ENCODE measurements at regions not wholly inside any gene's neighbourhood (a gene's known extent, or its start where the extent isn't known, plus 50 kb on each side); places are given as distances from the start of the nearest gene placed in this dataset.

GRCh38 chr2:144854596-144854995 is 334.7 kb upstream of the ZEB2 start:
- DNase-seq (ENCODE audit: low read depth in 4 of 4, low spot score in 1 of 4) = no peak

DNA sequence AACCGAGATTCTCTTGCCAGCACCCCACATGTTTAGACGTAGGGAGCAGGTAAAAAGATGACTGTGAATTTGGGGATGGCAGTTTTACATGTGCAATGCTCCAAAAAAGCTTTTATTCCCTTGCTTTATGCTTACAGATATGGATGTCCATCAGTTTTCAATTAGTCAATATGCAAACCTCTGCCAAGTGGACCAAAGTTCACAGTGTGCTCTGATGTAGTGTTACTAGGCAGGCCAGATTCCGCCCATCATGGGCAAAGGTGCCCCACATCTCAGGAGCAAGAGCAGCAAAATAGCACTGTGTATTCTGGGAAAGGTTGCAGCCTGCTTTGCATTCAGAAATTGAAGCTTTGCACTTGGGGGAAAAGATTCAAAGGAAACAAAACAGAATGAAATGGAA is 329.7 kb upstream of the ZEB2 start:
- no peak for DNase-seq (ENCODE audit: low read depth in 4 of 4, low spot score in 1 of 4)

- no peak for DNase-seq (ENCODE audit: low read depth in 4 of 4, low spot score in 1 of 4)
These were observed 328.5 kb upstream of the ZEB2 start for GRCh38 chr2:144848423-144848822.

GRCh38 chr2:144847347-144848080 is 327.6 kb upstream of the ZEB2 start:
- no peak for DNase-seq (ENCODE audit: low read depth in 4 of 4, low spot score in 1 of 4)

GRCh38 chr2:144836635-144837350 is 316.9 kb upstream of the ZEB2 start:
- no peak for DNase-seq (ENCODE audit: low read depth in 4 of 4, low spot score in 1 of 4)

GRCh38 chr2:144835634-144836350 is 315.9 kb upstream of the ZEB2 start:
- no peak for DNase-seq (ENCODE audit: low read depth in 4 of 4, low spot score in 1 of 4)

DNA sequence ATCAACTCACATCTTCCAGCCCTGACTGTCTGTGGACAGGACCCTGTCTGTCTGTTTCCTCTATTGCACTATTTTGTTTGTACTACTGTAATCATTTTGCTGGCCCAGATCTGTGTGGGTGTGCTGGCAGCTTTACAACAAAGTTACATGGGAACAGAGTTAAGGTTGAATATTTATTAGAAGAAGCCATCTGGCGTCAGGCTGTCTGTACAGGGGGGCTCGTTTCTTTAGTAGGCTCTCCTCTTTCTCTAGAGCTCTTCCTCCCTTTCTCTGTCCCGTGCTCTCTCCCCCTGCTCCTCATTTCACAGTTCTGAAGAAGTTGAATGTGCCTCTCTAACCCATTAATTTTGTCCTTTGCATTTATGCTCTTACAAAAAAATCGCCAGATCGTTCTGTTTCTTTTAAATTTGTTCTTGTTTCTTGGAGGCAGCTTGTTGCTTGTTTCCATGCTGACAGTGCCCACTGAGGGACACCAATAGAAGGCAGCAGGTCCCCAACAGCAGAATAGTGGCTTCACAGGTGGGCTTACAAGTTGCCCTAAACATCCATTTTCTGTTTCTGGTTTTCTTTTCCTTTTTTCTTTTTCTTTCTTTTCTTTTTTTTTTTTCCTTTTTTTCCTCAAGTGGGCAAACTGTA is 315.2 kb upstream of the ZEB2 start:
- no peak for DNase-seq (ENCODE audit: low read depth in 4 of 4, low spot score in 1 of 4)

- no peak for DNase-seq (ENCODE audit: low read depth in 4 of 4, low spot score in 1 of 4)
These were observed 314.4 kb upstream of the ZEB2 start for GRCh38 chr2:144834363-144834762.

DNA sequence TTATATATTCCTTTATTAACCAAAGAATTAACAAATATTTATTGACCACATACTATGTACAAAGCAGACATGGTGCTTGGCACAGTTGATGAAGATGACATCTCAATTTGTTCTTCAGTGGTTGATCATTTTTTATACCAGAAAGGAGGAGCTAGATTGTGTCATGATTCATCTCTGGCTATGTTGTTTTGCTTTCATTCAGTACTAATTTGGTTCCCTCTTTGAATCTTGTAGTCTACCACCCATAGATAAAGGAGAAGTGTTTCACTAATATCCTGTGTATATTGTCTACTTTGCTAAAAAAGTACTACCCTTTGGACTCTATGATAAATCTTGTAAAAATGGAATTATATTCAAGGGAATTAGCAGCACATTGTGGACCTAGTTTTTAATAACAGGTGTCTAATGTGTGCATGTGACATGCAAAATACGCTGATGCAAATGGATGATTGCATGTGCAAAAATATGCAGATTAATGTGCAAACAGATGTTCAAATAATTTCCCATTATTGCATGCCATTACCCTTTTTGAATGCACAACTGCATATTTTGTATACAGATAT is 313.2 kb upstream of the ZEB2 start:
- DNase-seq (ENCODE audit: low read depth in 4 of 4, low spot score in 1 of 4) = no peak

DNA sequence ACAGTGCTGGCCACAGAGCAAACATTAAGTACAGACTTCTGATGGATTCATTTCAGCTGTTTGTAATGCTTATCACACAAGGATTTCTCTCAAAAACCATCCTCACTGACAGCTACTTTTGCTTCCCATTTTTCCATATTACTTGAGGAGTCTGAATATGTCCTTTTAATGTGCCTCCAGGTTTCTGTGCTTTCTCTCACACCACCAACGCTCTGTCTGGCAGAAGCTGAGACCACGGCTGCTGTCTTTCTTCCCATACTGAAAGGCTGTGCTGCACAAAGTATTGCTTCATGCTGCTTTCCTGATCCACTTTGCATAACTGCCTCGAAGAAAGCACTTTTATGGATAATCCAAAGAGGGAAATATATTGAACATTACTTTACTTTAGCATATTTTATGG is 312.1 kb upstream of the ZEB2 start:
- no peak for DNase-seq (ENCODE audit: low read depth in 4 of 4, low spot score in 1 of 4)

- no peak for DNase-seq (ENCODE audit: low read depth in 4 of 4, low spot score in 1 of 4)
These were observed 310.6 kb upstream of the ZEB2 start for GRCh38 chr2:144830543-144830942.

DNA sequence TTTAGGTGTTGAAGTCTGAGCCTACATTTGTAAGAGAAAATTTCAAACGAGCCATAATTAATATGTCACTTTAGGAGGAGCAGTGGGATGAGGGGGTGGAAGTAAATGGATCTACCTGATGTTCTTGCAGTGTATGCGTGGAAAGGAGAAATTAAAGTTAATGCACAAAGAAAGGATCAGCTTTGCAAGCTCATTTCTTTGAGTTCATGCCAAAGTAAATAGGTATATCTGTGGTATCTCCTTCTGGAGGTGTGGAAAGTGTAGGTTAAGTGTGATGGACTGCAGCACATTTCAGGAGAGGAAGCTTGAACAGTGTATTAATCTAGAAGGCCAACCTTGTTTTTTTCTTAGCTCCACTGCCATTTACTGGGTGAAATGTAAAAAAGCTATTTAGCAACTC is 307.5 kb upstream of the ZEB2 start:
- no peak for DNase-seq (ENCODE audit: low read depth in 4 of 4, low spot score in 1 of 4)

- no peak for DNase-seq (ENCODE audit: low read depth in 4 of 4, low spot score in 1 of 4)
These were observed 306.2 kb upstream of the ZEB2 start for GRCh38 chr2:144826105-144826504.

DNA sequence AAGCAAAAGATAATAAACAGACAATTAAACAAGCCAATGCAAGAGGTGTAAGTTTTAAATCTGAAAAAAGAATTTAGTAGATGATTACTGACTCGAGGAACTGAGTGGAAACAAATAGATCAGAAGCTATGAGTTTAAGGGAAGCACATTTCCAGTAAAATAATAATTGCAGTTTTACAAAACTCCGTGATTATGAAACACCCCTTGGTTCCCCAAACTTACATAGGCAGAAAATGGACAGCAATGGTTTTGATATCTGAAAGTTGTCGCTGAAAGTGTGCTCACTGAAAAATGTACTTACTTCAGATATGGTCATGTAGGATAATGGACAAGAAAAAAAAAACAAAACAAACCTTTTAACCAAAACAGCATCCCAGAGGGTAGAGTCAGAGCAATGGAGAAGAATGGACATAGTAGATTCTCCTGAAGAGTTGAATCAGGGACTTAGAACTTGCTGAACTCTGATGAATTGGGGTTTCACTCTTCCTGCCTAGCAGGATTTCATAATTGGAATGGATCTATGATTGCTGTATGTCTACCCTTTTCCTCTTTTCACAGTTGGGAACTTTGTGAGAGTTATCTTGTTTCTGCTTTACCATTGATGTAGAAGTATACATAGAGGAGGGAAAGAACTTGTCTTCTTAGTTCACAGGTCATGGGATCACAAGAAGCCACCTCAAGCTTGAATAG is 305.6 kb upstream of the ZEB2 start:
- no peak for DNase-seq (ENCODE audit: low read depth in 4 of 4, low spot score in 1 of 4)

DNA sequence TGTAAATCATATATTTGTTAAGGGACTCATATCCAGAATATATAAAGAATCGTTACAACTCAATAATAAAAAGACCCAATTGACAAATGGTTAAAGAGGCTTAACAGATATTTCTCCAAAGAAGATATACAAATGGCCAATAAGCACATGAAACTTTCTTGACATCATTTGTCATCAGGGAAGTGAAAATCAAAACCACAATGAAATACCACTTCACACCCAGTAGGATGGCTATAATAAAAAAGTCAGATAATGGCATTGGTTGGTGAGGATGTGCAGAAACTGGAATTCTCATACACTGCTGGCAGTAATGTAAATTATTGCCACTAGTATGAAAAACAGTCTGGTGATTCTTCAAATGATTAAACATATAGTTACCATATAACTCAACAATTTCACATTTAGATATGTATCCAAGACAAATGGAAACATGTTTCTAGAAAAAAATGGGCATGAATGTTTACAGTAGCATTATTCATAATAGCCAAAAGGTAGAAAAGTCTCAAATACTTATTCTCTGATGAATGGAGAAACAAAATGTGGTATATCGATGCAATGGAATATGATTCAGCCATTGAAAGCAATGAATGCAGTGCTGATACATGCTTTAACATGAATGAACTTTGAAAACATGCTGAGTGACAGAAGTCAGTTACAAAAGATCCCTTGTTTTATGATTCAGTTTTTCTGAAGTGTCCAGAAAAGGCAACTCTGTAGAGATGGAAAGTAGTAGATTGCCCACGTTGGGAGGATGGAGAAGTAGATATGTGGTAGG is 304.6 kb upstream of the ZEB2 start:
- no peak for DNase-seq (ENCODE audit: low read depth in 4 of 4, low spot score in 1 of 4)

- no peak for DNase-seq (ENCODE audit: low read depth in 4 of 4, low spot score in 1 of 4)
These were observed 303.0 kb upstream of the ZEB2 start for GRCh38 chr2:144822966-144823365.

DNA sequence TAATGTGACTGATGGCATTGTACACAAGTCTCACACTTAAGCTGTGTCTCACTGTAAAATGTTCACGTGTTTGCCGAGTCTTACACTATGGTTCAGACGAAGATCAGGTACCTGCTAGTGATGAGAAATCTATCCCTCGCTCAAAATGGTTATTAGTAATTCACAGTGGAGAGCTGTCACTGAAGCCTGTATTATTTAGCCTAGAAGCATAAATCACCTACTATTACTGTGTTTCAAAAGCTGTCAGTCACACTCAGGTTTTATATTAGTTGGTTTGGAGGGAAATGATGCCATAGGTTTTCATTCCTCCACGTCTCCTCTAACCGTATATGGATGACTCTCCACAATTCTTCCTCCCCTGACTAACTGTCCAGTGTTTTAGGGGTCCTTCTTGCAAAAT is 292.4 kb upstream of the ZEB2 start:
- DNase-seq (ENCODE audit: low read depth in 4 of 4, low spot score in 1 of 4) = no peak

GRCh38 chr2:144801766-144802165 is 281.8 kb upstream of the ZEB2 start:
- no peak for DNase-seq (ENCODE audit: low read depth in 4 of 4, low spot score in 1 of 4)

DNA sequence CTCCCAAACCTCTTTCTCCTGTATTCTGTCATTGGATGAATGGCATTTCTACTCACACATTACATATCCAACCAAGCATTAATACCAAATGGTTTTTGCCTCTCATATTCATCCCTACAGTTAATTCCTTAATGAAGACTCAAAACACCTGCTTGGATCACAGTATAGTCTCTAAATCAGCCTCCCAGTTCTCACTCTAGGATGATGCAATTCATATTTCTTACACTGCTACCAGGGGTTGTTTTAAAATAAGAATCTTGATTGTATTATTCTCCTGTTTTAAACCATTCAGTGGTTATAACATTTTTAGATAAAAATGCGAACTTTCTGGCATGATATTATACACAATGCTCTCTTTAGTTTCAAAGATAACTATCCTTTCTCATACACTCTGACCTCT is 281.4 kb upstream of the ZEB2 start:
- DNase-seq (ENCODE audit: low read depth in 4 of 4, low spot score in 1 of 4) = no peak

GRCh38 chr2:144798989-144799388 is 279.1 kb upstream of the ZEB2 start:
- DNase-seq (ENCODE audit: low read depth in 4 of 4, low spot score in 1 of 4) = no peak

All from stimulated activated CD4-positive, alpha-beta T cell treated with anti-CD3 and anti-CD28 coated beads, Interleukin-1b, Interleukin-23, amount 100 ng/mL, for 24 hours (primary cell).